ENCODE measurements at regions not wholly inside any gene's neighbourhood (a gene's known extent, or its start where the extent isn't known, plus 50 kb on each side); places are given as distances from the start of the nearest gene placed in this dataset.

DNA sequence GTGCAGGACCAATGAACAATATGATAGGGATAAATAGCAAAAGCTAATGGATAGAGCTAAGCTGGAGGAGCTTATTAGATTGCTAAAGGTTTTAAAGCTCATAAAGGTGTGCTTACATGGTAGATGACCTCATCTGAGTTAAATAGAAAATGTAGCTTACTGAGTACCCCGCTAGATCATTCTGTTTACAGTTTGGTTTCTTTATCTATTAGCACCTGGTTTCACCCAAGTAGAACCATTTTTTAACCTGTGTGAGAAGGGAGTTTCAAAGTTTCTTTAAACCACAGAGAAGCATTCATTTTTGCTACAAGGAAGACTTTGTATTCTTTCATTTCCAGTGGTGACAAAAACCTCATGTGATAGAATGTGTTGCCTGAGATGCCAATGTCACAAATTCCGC, 1778.0 kb downstream of the LRRC4C start:
- Histone ChIP-seq H3K36me3 (replicated peaks; ENCODE audit: low read depth, low read length) (no peaks in the 10 kb centered on the region), H2AFZ (ENCODE audit: low read depth, low read length) (no peak overlapping the region), H3K9ac (ENCODE audit: low read length) (no peak overlapping the region), H3K27ac (ENCODE audit: low read length) (no peak overlapping the region), H3K4me1 (ENCODE audit: low read length) (peaks cover 9% of the 10 kb centered on the region), H3K27me3 (ENCODE audit: low read depth, low read length) (no peaks in the 10 kb centered on the region), H3K79me2 (ENCODE audit: low read length) (no peaks in the 10 kb centered on the region), H3K4me2 (ENCODE audit: low read length) (no peak overlapping the region), H4K20me1 (ENCODE audit: insufficient read depth, low read length) (no peaks in the 10 kb centered on the region), H3K4me3 (ENCODE audit: low read length) (no peak overlapping the region), H3K9me3 (ENCODE audit: insufficient read depth, low read length) (0 out of 2 replicates have a peak, but pooled peaks cover 9% of the 10 kb centered on the region)
- TF ChIP-seq, protein P1, sequence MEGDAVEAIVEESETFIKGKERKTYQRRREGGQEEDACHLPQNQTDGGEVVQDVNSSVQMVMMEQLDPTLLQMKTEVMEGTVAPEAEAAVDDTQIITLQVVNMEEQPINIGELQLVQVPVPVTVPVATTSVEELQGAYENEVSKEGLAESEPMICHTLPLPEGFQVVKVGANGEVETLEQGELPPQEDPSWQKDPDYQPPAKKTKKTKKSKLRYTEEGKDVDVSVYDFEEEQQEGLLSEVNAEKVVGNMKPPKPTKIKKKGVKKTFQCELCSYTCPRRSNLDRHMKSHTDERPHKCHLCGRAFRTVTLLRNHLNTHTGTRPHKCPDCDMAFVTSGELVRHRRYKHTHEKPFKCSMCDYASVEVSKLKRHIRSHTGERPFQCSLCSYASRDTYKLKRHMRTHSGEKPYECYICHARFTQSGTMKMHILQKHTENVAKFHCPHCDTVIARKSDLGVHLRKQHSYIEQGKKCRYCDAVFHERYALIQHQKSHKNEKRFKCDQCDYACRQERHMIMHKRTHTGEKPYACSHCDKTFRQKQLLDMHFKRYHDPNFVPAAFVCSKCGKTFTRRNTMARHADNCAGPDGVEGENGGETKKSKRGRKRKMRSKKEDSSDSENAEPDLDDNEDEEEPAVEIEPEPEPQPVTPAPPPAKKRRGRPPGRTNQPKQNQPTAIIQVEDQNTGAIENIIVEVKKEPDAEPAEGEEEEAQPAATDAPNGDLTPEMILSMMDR (IDR thresholded peaks at IDR 0.05; ENCODE audit: low read depth, low read length) = no peak
- no peak for TF ChIP-seq EZH2phosphoT487 (IDR thresholded peaks at IDR 0.05; ENCODE audit: low read depth)

DNA sequence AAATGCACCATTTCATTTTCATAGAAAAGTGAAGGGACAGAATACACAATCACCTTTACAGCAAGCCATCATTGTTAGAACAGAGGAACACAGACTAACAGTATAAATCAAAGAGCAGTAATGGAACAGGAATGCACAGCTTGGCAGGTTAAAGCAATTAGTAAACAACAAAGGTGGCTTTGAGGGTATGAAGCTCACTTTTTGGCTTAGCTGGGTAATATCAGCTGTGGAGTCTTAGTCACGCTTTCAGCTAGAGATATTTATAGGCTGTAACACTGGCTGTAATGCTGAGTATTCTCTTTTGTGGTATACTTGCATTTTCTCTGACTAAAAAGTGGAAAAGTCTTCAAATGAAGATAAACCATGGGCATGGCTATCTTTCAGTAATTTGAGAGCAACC, 1780.5 kb downstream of the LRRC4C start:
- TF ChIP-seq EZH2phosphoT487 (IDR thresholded peaks at IDR 0.05; ENCODE audit: low read depth) = no peak
- TF ChIP-seq, protein P1 (IDR thresholded peaks at IDR 0.05; ENCODE audit: low read depth, low read length) = no peak
- Histone ChIP-seq H3K27ac (ENCODE audit: low read length) (no peak overlapping the region), H3K4me1 (ENCODE audit: low read length) (peaks cover 9% of the 10 kb centered on the region), H3K27me3 (ENCODE audit: low read depth, low read length) (no peaks in the 10 kb centered on the region), H2AFZ (ENCODE audit: low read depth, low read length) (no peak overlapping the region), H3K9me3 (ENCODE audit: insufficient read depth, low read length) (0 out of 2 replicates have a peak, but pooled peaks cover 9% of the 10 kb centered on the region), H3K36me3 (replicated peaks; ENCODE audit: low read depth, low read length) (no peaks in the 10 kb centered on the region), H3K9ac (ENCODE audit: low read length) (no peak overlapping the region), H3K4me2 (ENCODE audit: low read length) (no peak overlapping the region), H4K20me1 (ENCODE audit: insufficient read depth, low read length) (no peaks in the 10 kb centered on the region), H3K79me2 (ENCODE audit: low read length) (no peaks in the 10 kb centered on the region), H3K4me3 (ENCODE audit: low read length) (no peak overlapping the region)

DNA sequence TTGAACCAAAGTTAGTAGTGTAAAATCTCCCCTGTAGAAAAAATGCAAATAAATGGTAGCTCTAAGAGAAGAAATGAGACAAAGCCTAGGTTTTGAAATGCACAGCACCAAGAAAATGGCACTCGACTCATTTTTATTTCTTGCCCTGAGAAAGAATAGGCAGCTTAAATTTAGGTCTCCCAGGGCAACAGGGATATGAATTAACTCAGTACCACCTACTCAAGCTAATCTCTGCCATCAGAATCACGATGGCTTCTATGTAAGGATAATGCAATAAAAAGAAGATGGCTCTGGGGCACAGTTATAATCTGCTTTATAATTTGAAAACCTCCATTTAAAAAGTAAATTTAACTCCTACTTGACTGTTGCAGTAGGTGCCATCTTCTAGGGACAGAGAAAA, 1784.3 kb downstream of the LRRC4C start:
- H3K9ac ChIP-seq (ENCODE audit: low read length) = no peak overlapping the region
- no peaks in the 10 kb centered on the region for H4K20me1 ChIP-seq (ENCODE audit: insufficient read depth, low read length)
- H3K27ac ChIP-seq (ENCODE audit: low read length) = no peak overlapping the region
- H2AFZ ChIP-seq (ENCODE audit: low read depth, low read length) = no peak overlapping the region
- H3K9me3 ChIP-seq (ENCODE audit: insufficient read depth, low read length) = no peaks in the 10 kb centered on the region
- H3K36me3 ChIP-seq (replicated peaks; ENCODE audit: low read depth, low read length) = no peaks in the 10 kb centered on the region
- no peaks in the 10 kb centered on the region for H3K79me2 ChIP-seq (ENCODE audit: low read length)
- no peak overlapping the region for H3K4me2 ChIP-seq (ENCODE audit: low read length)
- H3K27me3 ChIP-seq (ENCODE audit: low read depth, low read length) = no peaks in the 10 kb centered on the region
- no peaks in the 10 kb centered on the region for H3K4me1 ChIP-seq (ENCODE audit: low read length)
- H3K4me3 ChIP-seq (ENCODE audit: low read length) = no peak overlapping the region
- no peak for TF ChIP-seq EZH2phosphoT487 (IDR thresholded peaks at IDR 0.05; ENCODE audit: low read depth)
- TF ChIP-seq, protein P1 (IDR thresholded peaks at IDR 0.05; ENCODE audit: low read depth, low read length) = no peak

DNA sequence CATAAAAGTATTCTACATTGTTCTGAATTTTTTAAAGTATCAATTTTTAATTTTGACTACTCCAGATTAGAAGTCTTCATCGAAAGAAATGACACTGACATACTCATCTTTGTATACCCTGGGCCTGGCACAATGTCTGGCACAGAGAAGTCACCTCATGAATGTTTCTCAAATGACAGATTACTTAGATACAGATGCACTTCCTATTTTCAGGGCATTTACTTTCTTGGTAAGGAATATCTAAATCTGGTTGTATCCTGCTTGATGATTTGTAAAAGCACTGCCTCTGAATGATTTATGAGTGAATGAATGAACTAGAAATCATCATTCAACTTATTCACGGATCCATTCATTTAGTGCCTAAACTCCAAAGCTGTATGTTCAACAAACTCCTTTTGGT, 1784.7 kb downstream of the LRRC4C start:
- TF ChIP-seq, protein P1 (IDR thresholded peaks at IDR 0.05; ENCODE audit: low read depth, low read length) = no peak
- TF ChIP-seq EZH2phosphoT487 (IDR thresholded peaks at IDR 0.05; ENCODE audit: low read depth) = no peak
- H3K4me1 ChIP-seq (ENCODE audit: low read length) = no peaks in the 10 kb centered on the region
- no peaks in the 10 kb centered on the region for H3K79me2 ChIP-seq (ENCODE audit: low read length)
- H2AFZ ChIP-seq (ENCODE audit: low read depth, low read length) = no peak overlapping the region
- no peaks in the 10 kb centered on the region for H3K9me3 ChIP-seq (ENCODE audit: insufficient read depth, low read length)
- H3K27me3 ChIP-seq (ENCODE audit: low read depth, low read length) = no peaks in the 10 kb centered on the region
- no peak overlapping the region for H3K4me3 ChIP-seq (ENCODE audit: low read length)
- no peak overlapping the region for H3K9ac ChIP-seq (ENCODE audit: low read length)
- no peak overlapping the region for H3K4me2 ChIP-seq (ENCODE audit: low read length)
- no peaks in the 10 kb centered on the region for H3K36me3 ChIP-seq (replicated peaks; ENCODE audit: low read depth, low read length)
- H3K27ac ChIP-seq (ENCODE audit: low read length) = no peak overlapping the region
- no peaks in the 10 kb centered on the region for H4K20me1 ChIP-seq (ENCODE audit: insufficient read depth, low read length)
